ENCODE measurements at regions not wholly inside any gene's neighbourhood (a gene's known extent, or its start where the extent isn't known, plus 50 kb on each side); places are given as distances from the start of the nearest gene placed in this dataset.

GRCh38 chr1:221099747-221100595 lies 220.7 kb downstream of the HLX start:
- DNase-seq (no peak), ATAC-seq (ENCODE audit: low read depth) (no peak)
- peak overlapping the region; percentile 53 for H3K4me2 ChIP-seq (replicated peaks; ENCODE audit: low read depth, low read length, poor library complexity, severe bottlenecking)
- no peak overlapping the region for H3K27ac ChIP-seq (ENCODE audit: low read length in 2 of 2)
- peaks cover 17 to 19% of the 10 kb centered on the region in 2 donors for H3K4me1 ChIP-seq (ENCODE audit: control insufficient read depth in 2 of 2, insufficient read depth in 2 of 2, low read length in 2 of 2)
- no peaks in the 10 kb centered on the region for H3K36me3 ChIP-seq (replicated peaks in 1 of 2; ENCODE audit: control extremely low read depth in 1 of 2, control insufficient read depth in 1 of 2, extremely low read depth in 1 of 2, insufficient read depth in 2 of 2, low read length in 1 of 2)
- WGBS (ENCODE audit: insufficient coverage), result 100% methylated on average over 1 of the region's 12 CpGs
- H2AFZ ChIP-seq (ENCODE audit: insufficient read depth, low read depth, low read length, poor library complexity, severe bottlenecking), result peak overlapping the region; percentile 44
- no peak overlapping the region for H3K27ac Mint-ChIP-seq
- peaks cover 26% of the 10 kb centered on the region for H3K4me1 Mint-ChIP-seq
- H4K20me1 ChIP-seq (ENCODE audit: control insufficient read depth, insufficient read depth, low read length, poor library complexity, severe bottlenecking), result no peaks in the 10 kb centered on the region
- H3K27me3 ChIP-seq (replicated peaks in 1 of 4; ENCODE audit: control extremely low read depth in 1 of 4, control insufficient read depth in 3 of 4, insufficient read depth in 4 of 4, low read length in 3 of 4), result no peaks in the 10 kb centered on the region
- no peak for TF ChIP-seq CTCF (IDR thresholded peaks at IDR 0.05)
- no peak for TF ChIP-seq EZH2 (IDR thresholded peaks at IDR 0.05; ENCODE audit: borderline replicate concordance, insufficient read depth, low read depth, low read length, poor library complexity, severe bottlenecking)
- H3K4me3 Mint-ChIP-seq, result no peak overlapping the region
- H3K9me3 Mint-ChIP-seq (ENCODE audit: insufficient read depth), result no peaks in the 10 kb centered on the region
- POLR2A ChIA-PET, result no interaction called here
- H3K9ac ChIP-seq (ENCODE audit: low read length), result no peak overlapping the region
- intact Hi-C loops (cut with micrococcal nuclease), result loop anchor here (1.0 to 5.0 kb wide), 5 partner anchors 31 to 226 kb away; no protein-coding TSS in a partner anchor
- H3K9me3 ChIP-seq (ENCODE audit: control extremely low read depth in 1 of 3, control insufficient read depth in 2 of 3, insufficient read depth in 1 of 3, low read length in 2 of 3), result no peaks in the 10 kb centered on the region
- no peaks in the 10 kb centered on the region for H3K27me3 Mint-ChIP-seq
- H3K4me3 ChIP-seq (ENCODE audit: control extremely low read depth in 1 of 5, extremely low read depth in 1 of 5, insufficient read depth in 1 of 5, low read depth in 2 of 5, low read length in 4 of 5), result no peak overlapping the region
- H3K79me2 ChIP-seq (ENCODE audit: control insufficient read depth, insufficient read depth, low read length), result no peaks in the 10 kb centered on the region
- CTCF ChIA-PET, result interaction anchor here (0.5 to 3.9 kb wide), 13 partner anchors 12 to 641 kb away, joined by 3 to 43 read pairs (median 5); partner anchors contain the start of gene HLX

GRCh38 chr1:221100611-221101010 lies 221.4 kb downstream of the HLX start:
- no peak overlapping the region for H3K4me2 ChIP-seq (replicated peaks; ENCODE audit: low read depth, low read length, poor library complexity, severe bottlenecking)
- no peak overlapping the region for H2AFZ ChIP-seq (ENCODE audit: insufficient read depth, low read depth, low read length, poor library complexity, severe bottlenecking)
- Mint-ChIP-seq H3K4me3 (no peak overlapping the region), H3K27ac (no peak overlapping the region), H3K9me3 (ENCODE audit: insufficient read depth) (no peaks in the 10 kb centered on the region), H3K27me3 (no peaks in the 10 kb centered on the region), H3K4me1 (peaks cover 32% of the 10 kb centered on the region)
- DNase-seq, result no peak
- ATAC-seq (ENCODE audit: low read depth), result no peak
- peaks cover 22 to 23% of the 10 kb centered on the region in 2 donors for H3K4me1 ChIP-seq (ENCODE audit: control insufficient read depth in 2 of 2, insufficient read depth in 2 of 2, low read length in 2 of 2)
- H3K27ac ChIP-seq (ENCODE audit: low read length in 2 of 2), result no peak overlapping the region
- intact Hi-C loops (cut with micrococcal nuclease), result no loop called here
- ChIA-PET CTCF (interaction anchor here (0.9 to 3.9 kb wide), 4 partner anchors 13 to 224 kb away, joined by 3 to 41 read pairs (median 12); no protein-coding TSS in a partner anchor), POLR2A (no interaction called here)
- no peak overlapping the region for H3K9ac ChIP-seq (ENCODE audit: low read length)
- H3K79me2 ChIP-seq (ENCODE audit: control insufficient read depth, insufficient read depth, low read length), result no peaks in the 10 kb centered on the region
- H3K27me3 ChIP-seq (replicated peaks in 1 of 4; ENCODE audit: control extremely low read depth in 1 of 4, control insufficient read depth in 3 of 4, insufficient read depth in 4 of 4, low read length in 3 of 4), result no peaks in the 10 kb centered on the region
- no CpG with 5 or more reads among the region's 3 CpGs for WGBS (ENCODE audit: insufficient coverage)
- H3K9me3 ChIP-seq (ENCODE audit: control extremely low read depth in 1 of 3, control insufficient read depth in 2 of 3, insufficient read depth in 1 of 3, low read length in 2 of 3), result no peaks in the 10 kb centered on the region
- TF ChIP-seq CTCF (IDR thresholded peaks at IDR 0.05) (no peak), EZH2 (IDR thresholded peaks at IDR 0.05; ENCODE audit: borderline replicate concordance, insufficient read depth, low read depth, low read length, poor library complexity, severe bottlenecking) (no peak)
- no peaks in the 10 kb centered on the region for H3K36me3 ChIP-seq (replicated peaks in 1 of 2; ENCODE audit: control extremely low read depth in 1 of 2, control insufficient read depth in 1 of 2, extremely low read depth in 1 of 2, insufficient read depth in 2 of 2, low read length in 1 of 2)
- H3K4me3 ChIP-seq (ENCODE audit: control extremely low read depth in 1 of 5, extremely low read depth in 1 of 5, insufficient read depth in 1 of 5, low read depth in 2 of 5, low read length in 4 of 5), result no peak overlapping the region
- no peaks in the 10 kb centered on the region for H4K20me1 ChIP-seq (ENCODE audit: control insufficient read depth, insufficient read depth, low read length, poor library complexity, severe bottlenecking)

Data from B cell (primary cell).